OCI-LY7 (cell line): ENCODE measurements at regions not wholly inside any gene's neighbourhood (a gene's known extent, or its start where the extent isn't known, plus 50 kb on each side); places are given as distances from the start of the nearest gene placed in this dataset.

Experiments
- BruUV-seq: library from RNA; stranded (reverse); fragments of 400-500 nt; replicated peaks from 2 replicates; lab custom pipeline; 2021; lab: Mats Ljungman, UMichigan
- CTCF ChIA-PET: fragments of 300-600 bp; sonication (Branson Sonifier 250); formaldehyde crosslinking; loops from one replicate; lab custom pipeline; 2022; ENCODE audit warnings: antibody characterized with exemption; ENCODE audit not compliant: unreplicated experiment; lab: Charles Lee
- POLR2A ChIA-PET: fragments of 300-600 bp; sonication (Branson Sonifier 250); formaldehyde crosslinking; loops from one replicate; lab custom pipeline; 2022; ENCODE audit warnings: antibody characterized with exemption; lab: Charles Lee
- DNase-seq: peaks from one replicate; pipeline ENCODE4 v3.0.0-alpha.2; 2015; ENCODE audit warnings: low spot score
- H2AFZ ChIP-seq: fragments of 200-600 bp; sonication (generic), shearing (Covaris generic); 2 replicates; pipeline ENCODE4 v1.6.1; 2014; ENCODE audit warnings: mild to moderate bottlenecking, antibody characterized with exemption, low read length, moderate library complexity
- H3K27ac ChIP-seq: fragments of 200-600 bp; sonication (generic); 2 replicates; pipeline ENCODE4 v1.5.1; 2014; ENCODE audit warnings: mixed run types, low read depth, mild to moderate bottlenecking, moderate library complexity, low read length, inconsistent platforms; ENCODE audit not compliant: poor library complexity, severe bottlenecking
- H3K36me3 ChIP-seq: fragments of 200-600 bp; sonication (generic); 2 replicates; pipeline ENCODE4 v1.6.1; 2014; ENCODE audit warnings: mild to moderate bottlenecking, antibody characterized with exemption, low read length, moderate library complexity, mixed read lengths; ENCODE audit not compliant: insufficient read depth
- H3K4me1 ChIP-seq: fragments of 200-600 bp; sonication (generic); 2 replicates; pipeline ENCODE4 v1.5.1; 2014; ENCODE audit warnings: mild to moderate bottlenecking, low read length; ENCODE audit not compliant: insufficient read depth, poor library complexity, severe bottlenecking
- H3K4me2 ChIP-seq: fragments of 200-600 bp; sonication (generic); 2 replicates; pipeline ENCODE4 v1.6.1; 2014; ENCODE audit warnings: mild to moderate bottlenecking, low read length
- H3K4me3 ChIP-seq: fragments of 200-600 bp; sonication (generic); 2 replicates; pipeline ENCODE4 v1.5.1; 2014; ENCODE audit warnings: mild to moderate bottlenecking, low read depth, low read length; ENCODE audit not compliant: poor library complexity, severe bottlenecking
- H3K79me2 ChIP-seq: fragments of 200-600 bp; sonication (generic); 2 replicates; pipeline ENCODE4 v1.6.1; 2016; ENCODE audit warnings: low read depth, mild to moderate bottlenecking, low read length, moderate library complexity, mixed read lengths; ENCODE audit not compliant: insufficient read depth
- H3K9me2 ChIP-seq: fragments of 200-600 bp; sonication (generic); 2 replicates; pipeline ENCODE4 v1.6.1; 2016; ENCODE audit warnings: mild to moderate bottlenecking, low read length, mixed read lengths; ENCODE audit not compliant: insufficient read depth
- H3K9me3 ChIP-seq: fragments of 200-600 bp; sonication (generic); 2 replicates; pipeline ENCODE4 v1.6.1; 2014; ENCODE audit warnings: mild to moderate bottlenecking, mixed run types, low read length, mixed read lengths
- H4K20me1 ChIP-seq: fragments of 200-600 bp; sonication (generic); 2 replicates; pipeline ENCODE4 v1.6.1; 2014; ENCODE audit warnings: mild to moderate bottlenecking, antibody characterized with exemption, low read length, moderate library complexity, mixed read lengths; ENCODE audit not compliant: insufficient read depth
- CTCF ChIP-seq: fragments of 200-600 bp; sonication (generic); conservative IDR thresholded peaks from 2 replicates; pipeline ENCODE4 v1.5.1; 2014; ENCODE audit warnings: mild to moderate bottlenecking, antibody characterized with exemption, low read length, moderate library complexity, mixed read lengths
- EZH2phosphoT487 ChIP-seq: fragments of 200-600 bp; sonication (generic); IDR thresholded peaks from 2 replicates; pipeline ENCODE4 v1.6.1; 2018; ENCODE audit warnings: low read depth, borderline replicate concordance, mild to moderate bottlenecking, mixed run types, antibody characterized with exemption, low read length, moderate library complexity, mixed read lengths
- intact Hi-C: fragments of 100-400 bp; cut with micrococcal nuclease; formaldehyde crosslinking; loops from one replicate; pipeline ENCODE4 v1.10.0; 2022; ENCODE audit not compliant: unreplicated experiment

- Histone ChIP-seq H3K4me1 (no peaks in the 10 kb centered on the region), H3K4me3 (no peak overlapping the region), H3K79me2 (no peaks in the 10 kb centered on the region), H3K9me3 (no peaks in the 10 kb centered on the region), H3K36me3 (no peaks in the 10 kb centered on the region; the same call in 1 of the 2 replicates), H3K9me2 (no peaks in the 10 kb centered on the region), H3K27ac (no peak overlapping the region), H3K4me2 (no peak overlapping the region), H4K20me1 (no peaks in the 10 kb centered on the region), H2AFZ (no peak overlapping the region)
- no TSS peak for BruUV-seq
- intact Hi-C loops, result no loop called here
- ChIA-PET CTCF (no interaction called here), POLR2A (interaction anchor here (0.7 to 1.1 kb wide), 3 partner anchors 8 to 951 kb away, joined by 3 read pairs; no protein-coding TSS in a partner anchor)
- TF ChIP-seq EZH2phosphoT487, result no peak
- TF ChIP-seq CTCF, result no peak
- DNase-seq, result no peak
Measured at GRCh38 chr2:7825591-7826312, 856.1 kb upstream of the ID2 start.

GRCh38 chr2:7826656-7827055 is 855.2 kb upstream of the ID2 start:
- no TSS peak for BruUV-seq
- POLR2A ChIA-PET, result no interaction called here
- intact Hi-C loops, result no loop called here

More at GRCh38 chr2:7826656-7827055, 855.2 kb upstream of the ID2 start:
- TF ChIP-seq CTCF, result no peak
- no peak for TF ChIP-seq EZH2phosphoT487
- no peak for DNase-seq
- Histone ChIP-seq H3K36me3 (no peaks in the 10 kb centered on the region; the same call in 1 of the 2 replicates), H3K79me2 (no peaks in the 10 kb centered on the region), H2AFZ (no peak overlapping the region), H3K4me3 (no peak overlapping the region), H3K9me3 (no peaks in the 10 kb centered on the region), H3K4me1 (no peaks in the 10 kb centered on the region), H3K27ac (no peak overlapping the region), H3K4me2 (no peak overlapping the region), H4K20me1 (no peaks in the 10 kb centered on the region), H3K9me2 (no peaks in the 10 kb centered on the region)
- CTCF ChIA-PET, result no interaction called here
